ENCODE measurements at regions not wholly inside any gene's neighbourhood (a gene's known extent, or its start where the extent isn't known, plus 50 kb on each side); places are given as distances from the start of the nearest gene placed in this dataset.
"Not testable (repeated sequence)": the region's sequence is repeated elsewhere in the genome, so short reads cannot be mapped to it uniquely, and the experiment has no call there.

GRCh38 chr3:130818066-130818465 lies 71.4 kb upstream of the PIK3R4 start:
- TF ChIP-seq CTCF, POLR2AphosphoS5 (IDR thresholded peaks at IDR 0.05): not testable (repeated sequence)

Data from upper lobe of left lung (tissue), 4 donors.